ENCODE measurements at regions not wholly inside any gene's neighbourhood (a gene's known extent, or its start where the extent isn't known, plus 50 kb on each side); places are given as distances from the start of the nearest gene placed in this dataset.

GRCh38 chr18:76722224-76723061, 99.9 kb upstream of the ZNF236 start:
- H3K23ac ChIP-seq (ENCODE audit: insufficient read length, low read depth, low read length) = no peak overlapping the region
- H3T11ph ChIP-seq (ENCODE audit: low read length) = no peak overlapping the region
- peaks cover 16 to 19% of the 10 kb centered on the region in 2 experiments for H3K9me3 Mint-ChIP-seq
- H3K18ac ChIP-seq (ENCODE audit: insufficient read length, low read depth, low read length) = no peak overlapping the region
- peaks cover 9% of the 10 kb centered on the region for H3K9me3 ChIP-seq (ENCODE audit: control insufficient read depth, low read depth, low read length)
- H4K91ac ChIP-seq (ENCODE audit: insufficient read length, low read depth, low read length) = no peak overlapping the region
- H2BK5ac ChIP-seq (ENCODE audit: insufficient read length, low read length) = no peak overlapping the region
- no peak overlapping the region for H2BK120ac ChIP-seq (ENCODE audit: low read depth, low read length, poor library complexity, severe bottlenecking)
- WGBS (ENCODE audit: extremely low coverage, insufficient read length, low lambda C conversion rate) = no CpG with 5 or more reads among the region's 14 CpGs
- no peaks in the 10 kb centered on the region for H3K79me2 ChIP-seq (ENCODE audit: insufficient read depth, low read length)
- H3K27me3 Mint-ChIP-seq (ENCODE audit: low read depth) = no peaks in the 10 kb centered on the region; the same call in 1 of the 2 replicates
- H3K4me1 ChIP-seq (ENCODE audit: insufficient read depth, low read length) = no peaks in the 10 kb centered on the region
- H3K4ac ChIP-seq (ENCODE audit: low read depth, low read length) = no peak overlapping the region
- 0 out of 4 replicates have a peak, but pooled peaks cover 0 to 3% of the 10 kb centered on the region in 2 experiments for H3K4me1 Mint-ChIP-seq
- no peak overlapping the region for H3K27ac ChIP-seq (ENCODE audit: insufficient read length, low read depth, low read length)
- H2BK15ac ChIP-seq (ENCODE audit: low read depth, low read length) = no peak overlapping the region
- peaks cover 0 to 9% (median 5%) of the 10 kb centered on the region in 3 experiments; a peak in 4 of 7 replicates for H3K36me3 Mint-ChIP-seq (ENCODE audit: insufficient read depth in 1 of 3, low read depth in 3 of 3)
- no peak overlapping the region for H3K56ac ChIP-seq (ENCODE audit: insufficient read length, low read depth, low read length)
- no peak overlapping the region for H3K27ac Mint-ChIP-seq
- H4K5ac ChIP-seq (ENCODE audit: insufficient read length, low read depth, low read length) = no peak overlapping the region
- no peak overlapping the region for H2AFZ ChIP-seq (ENCODE audit: low read length)
- no peaks in the 10 kb centered on the region for H3K23me2 ChIP-seq (ENCODE audit: insufficient read length, low read depth, low read length, poor library complexity, severe bottlenecking)
- H4K8ac ChIP-seq (replicated peaks; ENCODE audit: insufficient read length, low read depth, low read length) = no peak overlapping the region
- H2BK12ac ChIP-seq (ENCODE audit: insufficient read length, low read depth, low read length) = no peak overlapping the region
- H2AK5ac ChIP-seq (ENCODE audit: insufficient read length, low read length) = no peak overlapping the region
- TF ChIP-seq, protein P1, sequence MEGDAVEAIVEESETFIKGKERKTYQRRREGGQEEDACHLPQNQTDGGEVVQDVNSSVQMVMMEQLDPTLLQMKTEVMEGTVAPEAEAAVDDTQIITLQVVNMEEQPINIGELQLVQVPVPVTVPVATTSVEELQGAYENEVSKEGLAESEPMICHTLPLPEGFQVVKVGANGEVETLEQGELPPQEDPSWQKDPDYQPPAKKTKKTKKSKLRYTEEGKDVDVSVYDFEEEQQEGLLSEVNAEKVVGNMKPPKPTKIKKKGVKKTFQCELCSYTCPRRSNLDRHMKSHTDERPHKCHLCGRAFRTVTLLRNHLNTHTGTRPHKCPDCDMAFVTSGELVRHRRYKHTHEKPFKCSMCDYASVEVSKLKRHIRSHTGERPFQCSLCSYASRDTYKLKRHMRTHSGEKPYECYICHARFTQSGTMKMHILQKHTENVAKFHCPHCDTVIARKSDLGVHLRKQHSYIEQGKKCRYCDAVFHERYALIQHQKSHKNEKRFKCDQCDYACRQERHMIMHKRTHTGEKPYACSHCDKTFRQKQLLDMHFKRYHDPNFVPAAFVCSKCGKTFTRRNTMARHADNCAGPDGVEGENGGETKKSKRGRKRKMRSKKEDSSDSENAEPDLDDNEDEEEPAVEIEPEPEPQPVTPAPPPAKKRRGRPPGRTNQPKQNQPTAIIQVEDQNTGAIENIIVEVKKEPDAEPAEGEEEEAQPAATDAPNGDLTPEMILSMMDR (conservative IDR thresholded peaks at IDR 0.05) = no peak
- H3K4me2 ChIP-seq (ENCODE audit: insufficient read depth, insufficient read length, low read length) = no peak overlapping the region
- H4K20me1 ChIP-seq (ENCODE audit: control insufficient read depth, insufficient read depth, insufficient read length) = no peaks in the 10 kb centered on the region
- no peak for DNase-seq
- H2BK20ac ChIP-seq (ENCODE audit: low read depth, low read length, poor library complexity, severe bottlenecking) = no peak overlapping the region
- no peaks in the 10 kb centered on the region for H3K27me3 ChIP-seq (ENCODE audit: insufficient read depth, low read length)
- H3K9ac ChIP-seq (ENCODE audit: extremely low read depth, insufficient read length, low read length) = no peak overlapping the region
- H3K79me1 ChIP-seq (ENCODE audit: insufficient read depth, low read depth, low read length, poor library complexity, severe bottlenecking) = no peaks in the 10 kb centered on the region
- no peak overlapping the region for H3K14ac ChIP-seq (ENCODE audit: insufficient read depth, low read length)
- no peak overlapping the region; a peak in 1 of 5 replicates for H3K4me3 Mint-ChIP-seq
